DMS53 treated with DMSO at 0.1 percent for 48 hours (cell line): ENCODE measurements at regions not wholly inside any gene's neighbourhood (a gene's known extent, or its start where the extent isn't known, plus 50 kb on each side); places are given as distances from the start of the nearest gene placed in this dataset.
"Not testable (repeated sequence)": the region's sequence is repeated elsewhere in the genome, so short reads cannot be mapped to it uniquely, and the experiment has no call there.

Experiments
- DNase-seq: peaks from one replicate; lab custom pipeline; 2025; ENCODE audit not compliant: unreplicated experiment; lab: John Stamatoyannopoulos, UW

DNA sequence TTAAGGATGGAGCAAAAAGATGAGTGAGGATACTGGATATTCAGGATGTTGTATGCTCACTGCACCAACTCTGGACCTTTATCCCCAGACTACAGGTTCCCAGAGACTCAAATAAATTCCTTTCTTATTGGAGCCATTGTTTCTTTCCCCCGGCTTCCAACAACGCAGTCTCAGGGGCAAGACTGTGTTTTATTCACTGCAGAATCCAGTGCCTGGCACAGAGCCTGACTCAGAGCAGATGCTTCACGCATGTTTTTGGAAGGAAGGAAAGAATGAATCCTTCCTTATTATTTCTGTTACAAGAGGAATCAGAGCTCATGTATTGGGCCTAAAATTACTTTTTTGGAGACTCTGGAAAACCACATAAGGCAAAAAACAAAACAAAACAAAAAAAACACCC is 96.0 kb upstream of the VGLL4 start:
- DNase-seq, result no peak

DNA sequence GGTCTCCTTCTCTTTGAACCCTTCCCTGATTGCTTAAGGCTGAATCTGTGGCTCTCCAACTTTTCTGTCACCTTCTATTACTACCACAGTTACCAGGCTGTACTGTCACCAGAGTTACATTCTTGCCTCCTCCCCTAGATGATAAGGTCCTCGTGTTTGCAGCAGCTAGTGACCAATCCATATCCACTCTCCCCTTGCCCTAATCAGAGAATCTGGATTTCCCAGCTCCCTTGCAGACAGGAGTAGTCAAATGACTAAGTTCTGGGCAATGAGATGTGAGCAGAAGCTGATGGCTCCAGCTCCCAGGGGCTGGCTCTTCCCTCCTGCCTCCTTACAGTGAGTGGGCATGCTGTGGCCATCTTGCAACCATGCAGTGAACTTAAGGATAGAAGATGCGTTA is 95.4 kb upstream of the VGLL4 start:
- DNase-seq, result no peak

DNA sequence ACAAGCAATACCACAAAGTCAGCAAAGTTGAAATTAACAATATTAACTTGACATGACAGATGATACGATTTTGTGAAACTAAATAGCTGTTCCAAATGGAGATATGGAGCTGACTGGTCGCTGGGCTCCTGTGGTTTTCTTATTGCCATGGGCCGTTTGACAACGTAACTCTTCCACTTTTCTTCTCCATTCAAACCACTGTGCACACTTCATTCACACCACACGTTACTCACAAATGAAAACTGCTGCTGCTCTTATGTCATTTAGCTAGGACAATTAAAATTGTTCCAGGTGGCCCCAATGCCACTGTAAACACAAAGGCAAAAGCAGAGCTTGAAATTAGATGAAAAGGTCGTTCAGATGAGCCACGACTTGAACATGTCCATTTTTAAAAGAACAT is 94.0 kb upstream of the VGLL4 start:
- no peak for DNase-seq

DNA sequence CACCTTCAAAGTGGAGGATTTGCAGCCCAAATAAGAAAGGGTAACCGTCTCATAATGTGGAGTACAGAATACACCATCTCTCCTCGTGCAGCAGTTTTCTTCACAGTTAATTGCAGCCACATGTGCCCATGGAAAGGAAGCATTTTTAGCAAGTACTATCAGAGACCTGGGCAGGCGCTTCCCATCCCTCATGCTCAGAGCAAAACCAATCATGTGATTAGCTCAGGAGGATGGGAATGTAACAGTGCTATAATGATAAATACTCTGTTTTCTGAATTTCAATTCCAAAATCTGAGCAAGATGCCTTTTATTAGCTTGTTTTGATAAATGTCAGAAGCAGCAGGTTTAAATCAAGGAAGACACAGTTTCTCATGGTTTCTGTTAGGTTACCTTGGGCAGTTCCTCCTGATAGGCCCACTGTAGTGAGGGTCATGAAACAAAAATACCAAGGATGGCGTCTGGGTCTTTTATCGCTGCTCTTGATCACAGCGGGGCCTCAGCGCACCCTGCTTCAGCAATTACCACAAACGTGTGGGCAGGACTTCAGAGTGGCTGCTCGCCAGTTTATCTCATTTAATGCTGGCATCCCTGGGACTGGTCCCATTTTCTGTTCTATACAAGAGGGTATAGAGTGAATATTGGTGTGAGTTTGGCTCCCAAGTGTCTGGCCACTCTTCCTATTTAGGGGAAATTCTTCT is 92.6 kb upstream of the VGLL4 start:
- DNase-seq, result no peak

DNA sequence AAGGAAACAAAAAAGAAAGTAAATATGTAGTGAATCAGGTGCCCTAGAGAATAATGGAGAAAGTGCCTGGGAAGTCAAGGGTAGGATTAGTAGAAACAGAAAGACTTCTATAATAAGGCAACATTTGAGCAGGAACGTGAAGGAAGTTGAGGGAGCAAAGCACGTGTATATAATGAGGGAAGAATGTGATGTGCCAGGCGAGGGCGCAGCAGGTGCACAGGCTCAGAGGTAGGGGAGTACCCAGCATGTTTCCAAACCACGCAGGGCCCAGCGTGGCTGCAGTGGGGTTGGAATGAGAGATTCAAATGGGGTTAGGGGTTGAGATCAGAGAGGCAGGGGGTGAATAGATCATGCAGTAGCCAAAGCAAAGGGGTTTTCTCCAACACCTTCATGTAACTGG is 91.9 kb upstream of the VGLL4 start:
- DNase-seq, result no peak

DNA sequence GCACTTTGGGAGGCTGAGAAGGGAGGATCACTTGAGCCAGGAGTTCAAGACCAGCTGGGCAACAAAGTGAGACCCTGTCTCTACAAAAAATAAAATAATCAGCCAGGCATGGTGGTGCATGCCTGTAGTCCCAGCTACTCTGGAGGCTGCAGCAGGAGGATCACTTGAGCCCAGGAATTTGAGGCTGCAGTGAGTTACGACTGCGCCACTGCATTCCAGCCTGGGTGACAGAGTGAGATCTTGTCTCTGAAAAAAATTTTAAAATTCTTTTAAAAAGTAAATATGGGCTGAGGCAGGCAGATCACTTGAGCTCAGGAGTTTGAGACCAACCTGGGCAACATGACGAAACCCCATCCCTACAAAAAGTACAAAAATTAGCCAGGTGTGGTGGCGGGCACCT is 91.4 kb upstream of the VGLL4 start:
- DNase-seq, result not testable (repeated sequence)

DNA sequence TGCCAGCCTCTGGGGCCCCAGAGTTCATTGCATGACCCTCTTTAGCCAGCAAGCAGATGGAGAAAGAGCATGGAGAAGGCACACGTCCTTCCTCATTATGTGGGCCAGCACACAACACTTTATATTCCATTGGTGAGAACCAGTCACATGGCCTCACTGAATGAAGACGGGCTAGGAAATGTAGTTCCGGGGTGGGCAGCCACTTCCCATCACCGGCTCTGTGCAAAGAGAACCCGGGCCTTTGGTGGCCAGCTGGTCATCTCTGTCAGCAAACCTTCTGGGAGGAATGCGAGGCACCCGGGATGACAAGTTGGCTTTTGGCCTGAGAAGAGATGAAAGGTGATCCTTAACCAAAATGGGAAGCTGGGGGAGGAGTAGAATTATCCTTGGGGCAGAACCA is 90.2 kb upstream of the VGLL4 start:
- no peak for DNase-seq

DNA sequence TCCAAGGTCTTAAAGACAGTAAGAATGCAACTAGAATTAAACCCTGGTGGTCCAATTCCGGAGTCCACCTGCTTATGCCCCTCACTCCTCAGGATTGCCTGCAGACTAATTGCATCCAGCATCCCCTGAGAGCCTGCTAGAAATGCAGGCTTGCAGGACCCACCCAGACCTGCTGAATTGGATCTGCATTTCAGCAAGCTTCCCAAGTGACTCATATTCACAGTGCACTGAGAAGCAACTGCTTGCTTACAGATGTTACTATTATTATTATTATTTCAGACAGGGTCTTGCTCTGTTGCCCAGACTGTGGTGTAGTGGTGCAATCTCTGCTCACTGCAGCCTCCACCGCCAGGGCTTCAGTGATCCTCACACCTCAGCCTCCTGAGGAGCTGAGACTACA is 83.5 kb upstream of the VGLL4 start:
- DNase-seq, result no peak

DNA sequence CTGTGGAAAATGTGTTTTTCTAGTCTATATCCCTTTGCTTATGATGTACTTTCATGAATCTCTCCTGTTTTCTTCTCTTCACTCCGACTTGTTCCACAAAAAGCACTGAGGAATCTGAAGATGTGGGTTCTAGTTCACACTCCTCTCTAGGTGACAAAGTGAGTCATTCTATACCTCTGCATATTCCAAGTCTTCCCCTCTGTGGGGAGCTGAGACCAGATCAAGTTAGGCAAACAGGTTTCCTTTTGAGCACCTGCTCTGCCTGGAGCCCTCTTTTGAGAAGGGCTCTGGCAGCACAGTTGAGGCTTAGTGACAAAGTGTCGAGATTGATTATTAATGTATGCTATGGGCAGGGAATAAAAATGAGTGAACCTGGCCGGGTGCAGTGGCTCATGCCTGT is 82.4 kb upstream of the VGLL4 start:
- no peak for DNase-seq

DNA sequence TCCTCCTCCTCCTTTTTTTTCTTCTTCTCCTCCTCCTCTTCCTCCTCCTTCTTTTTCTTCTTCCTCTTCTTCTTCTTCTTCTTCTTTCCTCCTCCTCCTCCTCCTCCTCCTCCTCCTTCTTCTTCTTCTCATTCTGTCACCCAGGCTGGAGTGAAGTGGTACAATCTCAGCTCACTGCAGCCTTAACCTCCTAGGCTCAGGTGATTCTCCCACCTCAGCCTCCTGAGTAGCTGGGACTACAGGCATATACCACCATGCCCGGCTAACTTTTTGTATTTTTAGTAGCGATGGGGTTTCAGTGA is 81.6 kb upstream of the VGLL4 start:
- not testable (repeated sequence) for DNase-seq

DNA sequence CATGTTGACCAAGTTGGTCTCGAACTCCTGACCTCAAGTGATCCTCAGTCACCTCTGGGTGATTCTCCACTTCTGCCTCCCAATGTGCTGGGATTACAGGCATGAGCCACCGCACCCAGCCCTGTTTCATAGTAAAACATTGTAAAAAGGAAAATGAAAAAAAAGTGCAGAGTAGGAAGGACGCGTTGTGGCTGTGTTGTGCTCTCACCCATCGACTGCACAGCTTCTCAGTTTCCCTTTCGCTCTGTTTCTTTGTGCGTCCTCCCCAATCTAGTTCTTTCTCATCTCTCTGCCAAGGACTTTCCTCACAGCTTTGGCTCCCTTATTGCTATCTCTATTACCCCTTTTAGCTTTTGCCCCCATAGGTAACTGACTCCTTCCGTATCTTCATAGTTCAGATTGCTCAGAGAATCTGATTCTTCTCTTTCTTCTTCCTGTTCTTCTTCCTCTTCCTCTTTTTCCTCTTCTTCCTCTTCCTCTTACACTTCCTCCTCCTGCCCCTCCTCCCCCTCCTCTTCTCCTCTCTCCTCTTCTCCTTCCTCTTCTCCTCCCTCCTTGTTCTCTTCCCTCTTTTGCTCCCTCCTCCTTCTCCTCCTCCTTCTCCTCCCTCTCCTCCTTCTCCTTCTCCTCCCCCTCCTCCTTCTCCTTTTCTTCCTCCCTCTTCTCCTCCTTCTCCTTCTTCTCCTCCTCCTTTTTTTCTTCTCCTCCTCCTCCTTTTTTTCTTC is 81.1 kb upstream of the VGLL4 start:
- DNase-seq, result no peak

DNA sequence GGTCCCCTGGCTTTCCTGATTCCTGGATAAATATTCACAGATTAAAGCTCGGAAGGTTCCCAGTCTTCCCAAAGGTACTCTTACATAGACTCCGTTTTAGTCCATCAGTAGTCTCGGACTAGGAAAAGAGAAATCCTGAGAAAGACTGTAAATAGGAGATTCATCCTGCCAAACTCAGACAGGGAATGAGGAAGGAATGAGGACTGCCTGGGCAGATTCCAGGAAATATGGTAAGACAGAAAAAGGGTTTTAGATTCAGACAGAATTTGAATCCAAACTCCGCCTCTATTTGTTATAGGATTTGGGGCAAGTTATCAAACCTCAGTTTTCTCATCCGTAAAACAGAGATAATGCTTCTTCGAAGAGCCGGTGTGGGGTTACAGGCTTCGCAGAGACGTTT is 77.8 kb upstream of the VGLL4 start:
- DNase-seq, result no peak

DNA sequence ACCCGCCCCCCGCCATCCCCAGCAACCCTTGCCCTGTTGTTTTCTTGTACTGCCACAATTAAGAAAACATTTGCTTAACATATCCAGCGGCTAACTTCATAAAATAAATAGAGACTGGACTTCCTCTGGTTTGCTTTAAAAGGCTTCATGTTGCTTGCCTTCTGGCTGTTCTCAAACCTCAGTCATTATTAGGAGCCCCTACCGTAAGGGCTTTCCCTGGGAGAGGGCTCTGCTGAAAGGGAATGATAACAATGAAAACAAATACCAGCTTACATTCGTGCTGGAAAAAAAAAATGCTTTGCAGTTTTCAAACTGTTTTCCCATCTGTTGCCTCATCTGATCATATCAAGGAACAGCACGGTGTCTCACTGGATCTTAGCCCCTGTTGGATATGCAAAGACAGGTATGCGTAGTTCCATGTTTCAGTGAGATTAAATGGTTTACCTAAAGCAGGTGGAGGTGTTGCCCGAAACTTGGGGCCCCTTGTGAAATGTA is 77.2 kb upstream of the VGLL4 start:
- DNase-seq, result no peak

DNA sequence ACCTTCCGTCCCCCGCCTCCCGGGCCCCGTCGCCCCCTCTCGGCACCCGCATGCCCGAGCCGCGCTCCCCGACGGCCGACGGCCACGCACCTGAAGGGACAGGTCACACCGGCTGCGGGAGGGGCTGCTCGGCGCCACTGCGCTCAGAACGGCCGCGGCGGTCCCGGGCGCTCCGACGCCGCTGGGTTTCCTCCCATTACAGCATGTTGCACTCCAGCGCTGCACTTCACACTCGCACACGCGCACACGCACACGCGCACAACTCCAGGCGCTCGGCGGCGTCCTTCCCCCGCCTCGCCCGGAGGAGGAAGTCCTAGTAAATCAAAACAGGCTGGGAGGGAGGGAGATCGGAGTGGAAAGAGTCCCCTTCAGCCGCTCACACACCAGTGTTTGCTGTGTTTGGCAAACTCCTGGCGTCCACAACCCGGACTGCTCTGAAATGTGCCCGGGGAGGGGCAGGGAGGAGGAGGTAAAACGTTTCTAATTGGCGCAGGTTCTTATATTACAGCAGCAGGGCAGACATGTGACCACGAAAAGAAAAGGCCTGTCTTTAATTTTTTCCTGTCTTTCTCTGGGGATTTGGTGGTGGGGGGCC is 76.7 kb upstream of the VGLL4 start:
- peak; percentile 32 for DNase-seq

DNA sequence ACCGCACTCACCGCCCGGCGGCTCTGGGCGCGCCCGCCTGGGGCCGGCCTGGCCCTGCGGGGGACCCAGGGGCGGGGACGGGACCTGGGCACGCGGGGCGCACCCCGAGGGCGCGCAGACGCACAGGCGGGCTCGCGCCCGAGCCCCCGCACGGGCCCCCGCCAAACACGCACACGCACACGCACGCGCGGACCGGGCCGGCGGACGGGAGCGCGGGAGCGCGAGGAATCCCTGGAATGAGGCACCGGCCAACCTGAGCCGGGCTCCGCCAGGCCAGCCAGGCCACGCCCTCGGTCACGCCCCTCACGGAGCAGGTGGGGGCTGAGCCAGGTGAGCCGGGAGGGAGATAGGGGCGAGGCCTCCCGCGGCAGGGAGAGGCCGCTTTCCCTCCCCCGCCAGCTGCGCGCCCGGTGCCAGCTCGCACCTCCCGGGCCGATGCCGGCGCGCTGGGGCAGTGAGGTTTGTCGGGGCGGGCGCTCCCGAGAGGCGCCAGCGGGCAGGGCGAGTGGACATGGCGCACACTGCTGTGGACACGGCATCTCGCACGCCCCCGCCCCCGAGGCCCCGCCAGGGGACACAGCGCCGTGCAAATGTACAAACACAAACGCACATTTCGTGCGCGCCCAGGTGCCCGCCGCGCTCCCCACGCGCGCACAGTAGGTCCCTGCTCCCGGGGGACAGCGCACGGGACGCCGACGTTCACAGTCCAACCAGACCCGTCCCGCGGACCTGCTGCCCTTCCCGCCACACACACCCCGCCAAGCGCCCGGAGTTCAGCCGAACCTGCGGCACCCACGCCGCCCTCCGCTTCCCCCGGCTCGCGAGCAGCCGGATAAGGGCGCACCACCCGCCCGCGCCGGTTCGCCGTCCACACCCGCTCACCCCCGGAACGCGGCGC is 75.9 kb upstream of the VGLL4 start:
- peak; percentile 42 for DNase-seq

DNA sequence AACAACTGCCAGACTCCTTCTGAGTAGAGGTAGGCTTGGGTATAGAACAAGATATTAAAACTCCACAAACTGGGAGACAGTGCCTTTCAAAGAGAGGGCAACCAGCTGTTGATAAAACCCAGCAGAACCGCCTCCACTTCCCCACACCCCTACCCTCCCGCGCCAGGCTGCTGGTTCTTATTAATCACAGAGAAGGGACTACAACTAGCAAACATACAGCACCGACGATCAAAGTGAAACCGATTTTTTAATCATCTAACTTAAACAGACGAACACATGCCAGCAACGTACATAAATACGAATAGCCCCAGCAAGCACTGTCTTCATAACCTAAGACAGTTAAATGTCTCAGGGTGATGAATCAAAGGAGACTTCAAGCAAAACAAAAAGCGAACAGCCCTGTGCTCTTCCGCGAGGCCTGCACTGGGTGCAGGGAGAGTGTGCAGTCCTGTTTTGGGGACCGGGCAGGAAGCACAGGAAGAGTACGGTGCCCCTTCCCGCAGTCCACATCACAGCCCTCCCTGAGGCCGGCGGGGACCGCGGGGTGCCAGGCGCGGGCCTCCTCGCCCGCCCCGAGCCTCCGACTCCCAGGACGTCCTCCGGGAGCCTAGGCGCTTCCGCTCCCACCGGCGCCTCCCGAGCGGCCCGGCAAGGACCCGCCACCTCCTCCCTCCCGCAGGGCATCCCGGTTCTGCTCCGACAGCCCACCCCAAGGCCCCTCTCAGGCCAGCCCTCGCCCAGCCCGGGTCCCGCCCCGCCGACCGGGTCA is 75.1 kb upstream of the VGLL4 start:
- DNase-seq, result peak; percentile 4

DNA sequence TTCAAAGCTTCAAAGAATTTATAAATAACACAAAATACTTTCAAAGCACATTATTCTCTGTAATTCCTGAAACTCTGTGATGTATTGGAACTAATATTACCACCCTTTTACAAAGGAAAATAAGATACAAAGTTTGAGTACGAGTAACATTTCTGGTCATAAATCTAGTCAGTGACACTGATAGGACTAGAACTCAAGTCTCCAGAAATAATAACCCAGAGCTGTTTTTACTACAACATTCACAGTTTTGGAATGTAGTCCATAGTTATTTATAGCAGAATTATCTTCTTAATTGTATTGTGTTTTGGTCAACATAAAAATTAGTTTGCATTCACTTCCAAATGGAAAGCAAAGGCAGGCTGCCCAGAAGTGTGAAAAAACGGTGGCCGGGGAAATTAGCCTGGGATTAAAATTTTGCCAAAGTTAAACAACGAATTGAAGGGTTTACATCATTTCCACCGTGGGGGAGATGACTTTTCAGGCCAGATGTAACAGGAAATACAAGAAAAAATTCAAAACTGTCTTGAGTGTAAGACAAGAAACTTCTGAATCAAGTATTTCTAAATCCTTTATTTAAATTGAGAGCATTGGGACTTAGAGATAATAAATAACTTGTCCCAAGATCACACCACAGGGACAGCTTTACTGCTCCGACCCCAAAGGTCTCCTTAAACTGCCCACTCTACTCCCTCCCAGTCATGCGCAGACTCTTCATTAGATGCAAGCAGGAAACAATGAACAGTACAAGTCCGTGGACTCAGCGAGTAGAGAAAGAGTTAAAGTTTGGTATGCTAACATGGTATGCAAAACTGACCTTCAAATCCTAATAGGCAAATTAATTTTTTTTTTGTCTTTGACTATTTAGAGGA is 74.3 kb upstream of the VGLL4 start:
- DNase-seq, result no peak

DNA sequence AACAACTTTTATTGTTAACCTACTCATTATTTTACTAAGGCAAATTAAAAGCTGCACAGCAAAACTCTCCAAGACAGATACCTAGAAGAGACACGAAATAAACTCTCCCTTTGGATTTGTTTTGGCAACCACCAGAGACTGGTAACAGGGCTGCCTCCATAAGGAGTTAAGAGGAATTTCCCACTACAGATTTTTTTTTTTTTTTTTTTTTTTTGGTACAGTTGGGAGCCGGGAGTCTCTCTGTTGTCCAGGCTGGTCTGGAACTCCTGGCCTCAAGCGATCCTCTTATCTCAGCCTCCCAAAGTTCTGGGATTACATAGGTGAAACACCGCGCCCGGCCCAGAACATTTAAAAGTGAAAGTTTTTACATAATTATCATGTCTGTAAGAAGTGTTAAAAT is 73.6 kb upstream of the VGLL4 start:
- DNase-seq, result no peak

DNA sequence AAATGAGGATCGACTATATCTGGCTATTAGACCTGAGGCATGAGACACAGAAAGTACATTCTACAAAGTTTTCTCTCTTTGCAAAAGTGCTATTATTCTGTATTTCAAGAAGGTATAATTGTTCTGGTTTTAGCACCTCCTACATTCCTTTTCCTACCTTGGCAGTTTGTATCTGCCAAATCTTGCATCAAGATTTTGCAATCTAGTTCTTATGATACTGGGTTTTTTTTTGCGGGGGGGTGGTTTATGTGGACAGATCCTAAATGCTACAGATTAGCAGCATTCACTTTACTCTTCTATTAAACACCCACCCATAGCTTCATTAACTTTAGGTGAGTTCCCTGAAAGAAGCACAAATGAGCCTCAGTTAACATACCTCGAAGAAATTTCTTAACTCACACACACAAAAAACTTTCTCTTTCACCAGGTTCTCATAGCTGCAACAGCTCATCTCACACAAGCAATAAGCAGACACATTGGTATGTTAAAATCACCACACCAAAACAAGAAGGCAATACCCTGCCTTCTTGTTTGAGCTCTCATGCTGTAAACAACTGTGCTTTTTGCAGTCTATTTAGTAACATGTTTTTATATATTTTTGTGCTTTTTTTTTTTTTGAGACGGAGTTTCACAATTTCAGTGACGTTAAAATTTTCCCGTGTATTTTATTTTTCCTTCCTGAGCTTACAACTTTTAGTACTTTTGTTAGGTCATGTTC is 73.0 kb upstream of the VGLL4 start:
- no peak for DNase-seq
